Neural cell (in vitro differentiated cells): ENCODE measurements at regions not wholly inside any gene's neighbourhood (a gene's known extent, or its start where the extent isn't known, plus 50 kb on each side); places are given as distances from the start of the nearest gene placed in this dataset.

Experiments used
- H2AFZ ChIP-seq: fragments of 200-600, 300-800 bp; sonication (generic), shearing (Covaris generic); 2 replicates; pipeline ENCODE4 v1.6.0; 2014; ENCODE audit warnings: low read depth, mild to moderate bottlenecking, antibody characterized with exemption, low read length, moderate library complexity
- H3F3A ChIP-seq: fragments of 200-600 bp; shearing (Covaris generic); 2 replicates; pipeline ENCODE4 v1.6.1; 2016; ENCODE audit warnings: mild to moderate bottlenecking, moderate library complexity, mixed read lengths, antibody characterized with exemption, low read length; ENCODE audit not compliant: insufficient read depth, poor library complexity, severe bottlenecking
- H3K27ac ChIP-seq: fragments of 200-600, 300-800 bp; sonication (generic), shearing (Covaris generic); 2 replicates; pipeline ENCODE4 v1.5.1; 2014; ENCODE audit warnings: mild to moderate bottlenecking, low read length, moderate library complexity
- H3K27me3 ChIP-seq: fragments of 300-800, 200-600 bp; sonication (generic), shearing (Covaris generic); 2 replicates; pipeline ENCODE4 v1.6.0; 2014; ENCODE audit warnings: mild to moderate bottlenecking, low read depth, low read length, moderate library complexity; ENCODE audit not compliant: insufficient read depth
- H3K36me3 ChIP-seq: fragments of 300-800, 200-600 bp; sonication (generic), shearing (Covaris generic); 2 replicates; pipeline ENCODE4 v1.5.1; 2014; ENCODE audit warnings: mild to moderate bottlenecking, antibody characterized with exemption, low read length, moderate library complexity; ENCODE audit not compliant: insufficient read depth
- H3K4me2 ChIP-seq: fragments of 300-800, 200-600 bp; sonication (generic), shearing (Covaris generic); 2 replicates; pipeline ENCODE4 v1.6.0; 2014; ENCODE audit warnings: mild to moderate bottlenecking, low read length
- H3K4me3 ChIP-seq: fragments of 300-800, 200-600 bp; sonication (generic), shearing (Covaris generic); 2 replicates; pipeline ENCODE4 v1.5.1; 2014; ENCODE audit warnings: mild to moderate bottlenecking, low read length, moderate library complexity
- H3K79me2 ChIP-seq: fragments of 200-600 bp; shearing (Covaris generic); replicated peaks from 2 replicates; pipeline ENCODE4 v1.6.0; 2014; ENCODE audit warnings: mild to moderate bottlenecking, low read length, moderate library complexity; ENCODE audit not compliant: insufficient read depth
- H3K9ac ChIP-seq: fragments of 300-800, 200-600 bp; sonication (generic), shearing (Covaris generic); 2 replicates; pipeline ENCODE4 v1.6.1; 2016; ENCODE audit warnings: mild to moderate bottlenecking, low read length, mixed read lengths
- H3K9me2 ChIP-seq: fragments of 200-600 bp; shearing (Covaris generic); 2 replicates; pipeline ENCODE4 v1.6.1; 2016; ENCODE audit warnings: mild to moderate bottlenecking, low read length, mixed read lengths; ENCODE audit not compliant: insufficient read depth
- H3K9me3 ChIP-seq: fragments of 200-600, 300-800 bp; sonication (generic), shearing (Covaris generic); 2 replicates; pipeline ENCODE4 v1.6.1; 2016; ENCODE audit warnings: mild to moderate bottlenecking, mixed run types, low read length, moderate library complexity, mixed read lengths
- H4K20me1 ChIP-seq: fragments of 200-600 bp; shearing (Covaris generic); 2 replicates; pipeline ENCODE4 v1.6.1; 2016; ENCODE audit warnings: mild to moderate bottlenecking, mixed run types; ENCODE audit not compliant: insufficient read depth
- CTCF ChIP-seq: fragments of 450-650 bp; IDR thresholded peaks from 2 replicates; pipeline ENCODE4 v1.5.1; 2014; ENCODE audit warnings: antibody characterized with exemption, mild to moderate bottlenecking, moderate library complexity; ENCODE audit not compliant: poor library complexity, severe bottlenecking
- EP300 ChIP-seq: fragments of 450-650 bp; conservative IDR thresholded peaks from 2 replicates; pipeline ENCODE4 v1.6.1; 2014; ENCODE audit warnings: antibody characterized with exemption, mild to moderate bottlenecking, moderate library complexity; ENCODE audit not compliant: poor library complexity, severe bottlenecking
- EZH2 ChIP-seq: fragments of 200-600, 300-800 bp; shearing (Covaris generic), sonication (generic); IDR thresholded peaks from 2 replicates; pipeline ENCODE4 v1.6.1; 2014; ENCODE audit warnings: antibody characterized with exemption, low read length, borderline replicate concordance, mild to moderate bottlenecking; ENCODE audit not compliant: insufficient read depth, poor library complexity, severe bottlenecking
- MXI1 ChIP-seq: fragments of 450-650 bp; conservative IDR thresholded peaks from 2 replicates; pipeline ENCODE4 v1.6.1; 2014; ENCODE audit warnings: antibody characterized with exemption, mild to moderate bottlenecking; ENCODE audit not compliant: poor library complexity, severe bottlenecking
- POLR2AphosphoS5 ChIP-seq: IDR thresholded peaks from 2 replicates; pipeline ENCODE4 v1.6.1; 2012
- REST ChIP-seq: IDR thresholded peaks from 2 replicates; pipeline ENCODE4 v1.6.1; 2012; ENCODE audit warnings: borderline replicate concordance
- SMC3 ChIP-seq: fragments of 450-650 bp; conservative IDR thresholded peaks from 2 replicates; pipeline ENCODE4 v1.6.1; 2014; ENCODE audit warnings: antibody characterized with exemption, mild to moderate bottlenecking, moderate library complexity; ENCODE audit not compliant: poor library complexity
- TAF1 ChIP-seq: IDR thresholded peaks from 2 replicates; pipeline ENCODE4 v1.6.1; 2012; ENCODE audit warnings: low read depth

GRCh38 chr3:150251187-150252062 is 156.7 kb upstream of the TSC22D2 start (continued):
- TF ChIP-seq CTCF: no peak

GRCh38 chr3:150249779-150250470 is 158.2 kb upstream of the TSC22D2 start:
- Histone ChIP-seq H3K4me2 (no peak overlapping the region), H3K79me2 (no peaks in the 10 kb centered on the region)

More at GRCh38 chr3:150249779-150250470, 158.2 kb upstream of the TSC22D2 start:
- no peak overlapping the region for H3K4me3 ChIP-seq
- TF ChIP-seq TAF1: no peak
- no peak for TF ChIP-seq POLR2AphosphoS5
- no peak for TF ChIP-seq EP300
- no peak for TF ChIP-seq REST
- no peak for TF ChIP-seq SMC3
- no peak for TF ChIP-seq EZH2
- no peak for TF ChIP-seq MXI1
- no peaks in the 10 kb centered on the region for H4K20me1 ChIP-seq
- no peaks in the 10 kb centered on the region for H3K36me3 ChIP-seq
- H3K9me3 ChIP-seq: no peaks in the 10 kb centered on the region
- no peak overlapping the region for H3K27ac ChIP-seq
- H2AFZ ChIP-seq: no peak overlapping the region
- H3K27me3 ChIP-seq: no peaks in the 10 kb centered on the region
- H3F3A ChIP-seq: no peaks in the 10 kb centered on the region
- no peak overlapping the region for H3K9ac ChIP-seq
- H3K9me2 ChIP-seq: no peaks in the 10 kb centered on the region
